ENCODE measurements at regions not wholly inside any gene's neighbourhood (a gene's known extent, or its start where the extent isn't known, plus 50 kb on each side); places are given as distances from the start of the nearest gene placed in this dataset.

- H2AFZ ChIP-seq (ENCODE audit: low read depth, low read length) = no peak overlapping the region
- TF ChIP-seq MXI1 (conservative IDR thresholded peaks at IDR 0.05; ENCODE audit: poor library complexity, severe bottlenecking) = no peak
- TF ChIP-seq, protein P1, sequence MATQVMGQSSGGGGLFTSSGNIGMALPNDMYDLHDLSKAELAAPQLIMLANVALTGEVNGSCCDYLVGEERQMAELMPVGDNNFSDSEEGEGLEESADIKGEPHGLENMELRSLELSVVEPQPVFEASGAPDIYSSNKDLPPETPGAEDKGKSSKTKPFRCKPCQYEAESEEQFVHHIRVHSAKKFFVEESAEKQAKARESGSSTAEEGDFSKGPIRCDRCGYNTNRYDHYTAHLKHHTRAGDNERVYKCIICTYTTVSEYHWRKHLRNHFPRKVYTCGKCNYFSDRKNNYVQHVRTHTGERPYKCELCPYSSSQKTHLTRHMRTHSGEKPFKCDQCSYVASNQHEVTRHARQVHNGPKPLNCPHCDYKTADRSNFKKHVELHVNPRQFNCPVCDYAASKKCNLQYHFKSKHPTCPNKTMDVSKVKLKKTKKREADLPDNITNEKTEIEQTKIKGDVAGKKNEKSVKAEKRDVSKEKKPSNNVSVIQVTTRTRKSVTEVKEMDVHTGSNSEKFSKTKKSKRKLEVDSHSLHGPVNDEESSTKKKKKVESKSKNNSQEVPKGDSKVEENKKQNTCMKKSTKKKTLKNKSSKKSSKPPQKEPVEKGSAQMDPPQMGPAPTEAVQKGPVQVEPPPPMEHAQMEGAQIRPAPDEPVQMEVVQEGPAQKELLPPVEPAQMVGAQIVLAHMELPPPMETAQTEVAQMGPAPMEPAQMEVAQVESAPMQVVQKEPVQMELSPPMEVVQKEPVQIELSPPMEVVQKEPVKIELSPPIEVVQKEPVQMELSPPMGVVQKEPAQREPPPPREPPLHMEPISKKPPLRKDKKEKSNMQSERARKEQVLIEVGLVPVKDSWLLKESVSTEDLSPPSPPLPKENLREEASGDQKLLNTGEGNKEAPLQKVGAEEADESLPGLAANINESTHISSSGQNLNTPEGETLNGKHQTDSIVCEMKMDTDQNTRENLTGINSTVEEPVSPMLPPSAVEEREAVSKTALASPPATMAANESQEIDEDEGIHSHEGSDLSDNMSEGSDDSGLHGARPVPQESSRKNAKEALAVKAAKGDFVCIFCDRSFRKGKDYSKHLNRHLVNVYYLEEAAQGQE (IDR thresholded peaks at IDR 0.05; ENCODE audit: borderline replicate concordance) = no peak
- TF ChIP-seq EP300 (conservative IDR thresholded peaks at IDR 0.05; ENCODE audit: poor library complexity, severe bottlenecking) = no peak
- TF ChIP-seq EZH2 (IDR thresholded peaks at IDR 0.05; ENCODE audit: borderline replicate concordance, insufficient read depth, low read length, poor library complexity, severe bottlenecking) = no peak
- no peak for TF ChIP-seq RAD21 (conservative IDR thresholded peaks at IDR 0.05)
- TF ChIP-seq POLR2AphosphoS5 (IDR thresholded peaks at IDR 0.05) = no peak
- no peak for TF ChIP-seq CTCF (IDR thresholded peaks at IDR 0.05; ENCODE audit: poor library complexity, severe bottlenecking)
- TF ChIP-seq SMC3 (conservative IDR thresholded peaks at IDR 0.05; ENCODE audit: poor library complexity) = no peak
- no peak for TF ChIP-seq TAF1 (IDR thresholded peaks at IDR 0.05; ENCODE audit: low read depth)
- H3K4me3 ChIP-seq (ENCODE audit: low read length) = no peak overlapping the region
- no peaks in the 10 kb centered on the region for H3K9me3 ChIP-seq (ENCODE audit: low read length)
- no peaks in the 10 kb centered on the region for H3K79me2 ChIP-seq (replicated peaks; ENCODE audit: insufficient read depth, low read length)
- H3K9me2 ChIP-seq (ENCODE audit: insufficient read depth, low read length) = no peaks in the 10 kb centered on the region
- no peaks in the 10 kb centered on the region for H4K20me1 ChIP-seq (ENCODE audit: insufficient read depth)
- H3K9ac ChIP-seq (ENCODE audit: low read length) = no peak overlapping the region
- no peak overlapping the region for H3K27ac ChIP-seq (ENCODE audit: low read length)
- H3K36me3 ChIP-seq (ENCODE audit: insufficient read depth, low read length) = no peaks in the 10 kb centered on the region
- H3K4me2 ChIP-seq (ENCODE audit: low read length) = no peak overlapping the region
- H3F3A ChIP-seq (ENCODE audit: insufficient read depth, low read length, poor library complexity, severe bottlenecking) = no peaks in the 10 kb centered on the region
- no peaks in the 10 kb centered on the region for H3K27me3 ChIP-seq (ENCODE audit: insufficient read depth, low read depth, low read length)
Measured at GRCh38 chr10:30124704-30125103, 65.3 kb upstream of the JCAD start.

DNA sequence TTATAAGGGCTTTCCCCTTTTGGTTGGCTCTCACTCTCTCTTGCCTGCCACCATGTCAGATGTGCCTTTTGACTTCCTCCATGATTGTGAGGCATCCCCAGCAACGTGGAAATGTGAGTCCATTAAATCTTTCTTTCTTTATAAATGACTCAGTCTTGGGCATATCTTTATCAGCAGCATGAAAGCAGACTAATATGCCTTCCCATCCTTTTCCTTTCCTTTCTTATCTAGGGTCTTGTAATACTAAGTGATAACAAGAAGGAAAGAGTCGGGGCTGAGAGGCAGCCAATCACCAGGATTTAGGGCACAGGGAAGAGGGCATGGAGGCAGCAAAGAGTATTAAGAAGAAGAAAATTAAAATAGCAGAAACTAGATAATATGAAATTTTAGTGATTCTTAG, 62.0 kb upstream of the JCAD start:
- no peaks in the 10 kb centered on the region for H3K27me3 ChIP-seq (ENCODE audit: insufficient read depth, low read depth, low read length)
- H2AFZ ChIP-seq (ENCODE audit: low read depth, low read length) = no peak overlapping the region
- H3K36me3 ChIP-seq (ENCODE audit: insufficient read depth, low read length) = no peaks in the 10 kb centered on the region
- H3K9ac ChIP-seq (ENCODE audit: low read length) = no peak overlapping the region
- H3K27ac ChIP-seq (ENCODE audit: low read length) = no peak overlapping the region
- no peaks in the 10 kb centered on the region for H3K9me2 ChIP-seq (ENCODE audit: insufficient read depth, low read length)
- H3K9me3 ChIP-seq (ENCODE audit: low read length) = no peaks in the 10 kb centered on the region
- no peaks in the 10 kb centered on the region for H3F3A ChIP-seq (ENCODE audit: insufficient read depth, low read length, poor library complexity, severe bottlenecking)
- no peaks in the 10 kb centered on the region for H3K79me2 ChIP-seq (replicated peaks; ENCODE audit: insufficient read depth, low read length)
- no peak overlapping the region for H3K4me2 ChIP-seq (ENCODE audit: low read length)
- TF ChIP-seq POLR2AphosphoS5 (IDR thresholded peaks at IDR 0.05) = no peak
- TF ChIP-seq CTCF (IDR thresholded peaks at IDR 0.05; ENCODE audit: poor library complexity, severe bottlenecking) = no peak
- TF ChIP-seq, protein P1 (IDR thresholded peaks at IDR 0.05; ENCODE audit: borderline replicate concordance) = no peak
- TF ChIP-seq RAD21 (conservative IDR thresholded peaks at IDR 0.05) = no peak
- TF ChIP-seq EP300 (conservative IDR thresholded peaks at IDR 0.05; ENCODE audit: poor library complexity, severe bottlenecking) = no peak
- TF ChIP-seq TAF1 (IDR thresholded peaks at IDR 0.05; ENCODE audit: low read depth) = no peak
- no peak for TF ChIP-seq SMC3 (conservative IDR thresholded peaks at IDR 0.05; ENCODE audit: poor library complexity)
- no peak for TF ChIP-seq EZH2 (IDR thresholded peaks at IDR 0.05; ENCODE audit: borderline replicate concordance, insufficient read depth, low read length, poor library complexity, severe bottlenecking)
- TF ChIP-seq MXI1 (conservative IDR thresholded peaks at IDR 0.05; ENCODE audit: poor library complexity, severe bottlenecking) = no peak
- no peak overlapping the region for H3K4me3 ChIP-seq (ENCODE audit: low read length)
- H4K20me1 ChIP-seq (ENCODE audit: insufficient read depth) = no peaks in the 10 kb centered on the region
